Testis (tissue), 2 donors: ENCODE measurements at regions not wholly inside any gene's neighbourhood (a gene's known extent, or its start where the extent isn't known, plus 50 kb on each side); places are given as distances from the start of the nearest gene placed in this dataset.

Experiments
- DNase-seq: peaks from one replicate; pipeline ENCODE4 v3.0.0-alpha.2; 2019
- H3K27ac ChIP-seq, 2 donors: fragments of 200-600 bp; sonication (generic); one replicate each; pipeline ENCODE4 v1.5.1; 2019
- H3K27me3 ChIP-seq: fragments of 200-600 bp; sonication (generic); one replicate; pipeline ENCODE4 v1.5.1; 2019
- H3K36me3 ChIP-seq: fragments of 200-600 bp; sonication (generic); one replicate; pipeline ENCODE4 v1.5.1; 2017; ENCODE audit warnings: low read depth; ENCODE audit errors: missing control alignments
- H3K4me1 ChIP-seq: fragments of 200-600 bp; sonication (generic); one replicate; pipeline ENCODE4 v1.5.1; 2019
- H3K4me3 ChIP-seq, 2 donors: fragments of 200-600 bp; sonication (generic); one replicate each; pipeline ENCODE4 v1.5.1; 2017 to 2019
- H3K9me3 ChIP-seq: fragments of 200-600 bp; sonication (generic); one replicate; pipeline ENCODE4 v1.5.1; 2017
- POLR2A ChIP-seq: fragments of 450-650 bp; IDR thresholded peaks from one replicate; pipeline ENCODE4 v1.6.1; 2017; ENCODE audit warnings: antibody characterized with exemption, mild to moderate bottlenecking, moderate library complexity
- WGBS, 2 donors: methylation state at CpG; one replicate each; pipeline ENCODE4 v1.1.5; 2018; 5-methylcytosine and 5-hydroxymethylcytosine counted together
- intact Hi-C: fragments of 100-400 bp; cut with DNase I; formaldehyde crosslinking; loops from one replicate; pipeline ENCODE4 v1.15.1; 2023; ENCODE audit warnings: low total_unique reads
- TF ChIP-seq, protein P1 (sequence below), 3 experiments: fragments of 450-650 bp in 2 of 3; fragments of 200-600 bp in 1 of 3; sonication (generic) in 1 of 3; IDR thresholded peaks; one replicate each; pipeline ENCODE4 v1.5.1; 2016 to 2019; ENCODE audit warnings: antibody characterized with exemption in 3 of 3, mild to moderate bottlenecking in 2 of 3, moderate library complexity in 1 of 3

DNA sequence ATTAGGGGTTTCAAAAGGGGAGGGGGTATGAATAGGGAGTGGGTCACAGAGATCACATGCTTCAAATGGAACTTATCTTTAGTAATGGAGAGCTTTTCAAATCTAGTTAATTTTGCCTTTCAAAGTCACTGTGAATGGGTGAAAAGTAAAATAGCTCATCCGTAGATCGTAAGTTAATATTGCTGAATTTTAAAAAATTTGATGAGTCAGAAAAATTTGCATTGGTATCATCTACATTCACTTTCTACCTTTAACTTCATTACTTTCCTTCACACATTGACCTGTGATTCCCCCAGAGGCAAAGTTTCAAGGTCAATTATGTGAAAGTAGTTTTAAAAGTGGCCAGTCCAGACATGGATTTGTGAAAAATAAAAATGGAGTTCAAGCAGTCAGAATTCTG is 139.0 kb upstream of the SLC35B3 start:
- DNase-seq: no peak
- no peaks in the 10 kb centered on the region for H3K36me3 ChIP-seq
- intact Hi-C loops: no loop called here
- H3K4me1 ChIP-seq: no peaks in the 10 kb centered on the region
- no peaks in the 10 kb centered on the region for H3K27me3 ChIP-seq
- no peaks in the 10 kb centered on the region for H3K9me3 ChIP-seq
- H3K27ac ChIP-seq: no peak overlapping the region
- H3K4me3 ChIP-seq: no peak overlapping the region
- no peak for TF ChIP-seq POLR2A
- TF ChIP-seq, protein P1, sequence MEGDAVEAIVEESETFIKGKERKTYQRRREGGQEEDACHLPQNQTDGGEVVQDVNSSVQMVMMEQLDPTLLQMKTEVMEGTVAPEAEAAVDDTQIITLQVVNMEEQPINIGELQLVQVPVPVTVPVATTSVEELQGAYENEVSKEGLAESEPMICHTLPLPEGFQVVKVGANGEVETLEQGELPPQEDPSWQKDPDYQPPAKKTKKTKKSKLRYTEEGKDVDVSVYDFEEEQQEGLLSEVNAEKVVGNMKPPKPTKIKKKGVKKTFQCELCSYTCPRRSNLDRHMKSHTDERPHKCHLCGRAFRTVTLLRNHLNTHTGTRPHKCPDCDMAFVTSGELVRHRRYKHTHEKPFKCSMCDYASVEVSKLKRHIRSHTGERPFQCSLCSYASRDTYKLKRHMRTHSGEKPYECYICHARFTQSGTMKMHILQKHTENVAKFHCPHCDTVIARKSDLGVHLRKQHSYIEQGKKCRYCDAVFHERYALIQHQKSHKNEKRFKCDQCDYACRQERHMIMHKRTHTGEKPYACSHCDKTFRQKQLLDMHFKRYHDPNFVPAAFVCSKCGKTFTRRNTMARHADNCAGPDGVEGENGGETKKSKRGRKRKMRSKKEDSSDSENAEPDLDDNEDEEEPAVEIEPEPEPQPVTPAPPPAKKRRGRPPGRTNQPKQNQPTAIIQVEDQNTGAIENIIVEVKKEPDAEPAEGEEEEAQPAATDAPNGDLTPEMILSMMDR (IDR thresholded peaks at IDR 0.05): no peak
- 94 to 96% methylated on average over 2 of the region's 2 CpGs for WGBS, 2 donors

DNA sequence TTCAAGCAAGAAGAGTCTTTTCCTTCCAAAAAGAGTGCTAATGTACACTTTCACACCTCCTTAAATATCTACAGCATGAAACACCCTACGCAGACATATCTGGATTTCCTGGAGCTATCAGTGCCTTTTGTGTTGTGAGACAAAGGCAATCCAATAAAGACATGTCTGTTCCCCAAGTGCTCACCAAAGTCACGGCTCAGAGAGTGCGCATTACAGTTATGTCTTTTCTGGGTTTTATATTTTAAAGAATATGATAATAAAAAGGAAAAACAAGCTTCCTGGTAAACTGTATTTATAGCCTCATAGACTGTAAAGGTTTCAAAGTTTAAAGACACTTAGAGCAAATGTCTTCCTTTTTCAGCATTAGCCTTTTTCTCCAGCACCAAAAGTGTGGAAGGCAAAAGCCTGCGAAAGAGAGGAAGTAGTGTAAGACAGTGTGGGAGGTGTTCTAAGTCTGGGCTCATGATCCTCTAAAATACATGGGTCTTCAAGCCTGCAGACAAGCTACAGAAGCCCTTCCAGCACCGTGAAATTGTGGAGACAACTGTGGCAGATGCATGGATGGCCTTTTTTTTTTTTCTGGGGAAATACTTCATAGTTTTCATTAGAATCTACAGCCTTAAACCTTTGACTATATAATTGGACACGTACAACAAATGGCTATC is 135.0 kb upstream of the SLC35B3 start:
- Histone ChIP-seq H3K27ac (no peak overlapping the region), H3K4me3 (no peak overlapping the region), H3K27me3 (no peaks in the 10 kb centered on the region), H3K9me3 (no peaks in the 10 kb centered on the region), H3K4me1 (no peaks in the 10 kb centered on the region), H3K36me3 (no peaks in the 10 kb centered on the region)
- intact Hi-C loops: no loop called here
- whole genome bisulfite sequencing, 2 donors: 78 to 81% methylated on average over 6 of the region's 6 CpGs
- no peak for DNase-seq
- TF ChIP-seq, protein P1 (IDR thresholded peaks at IDR 0.05): no peak
- TF ChIP-seq POLR2A: no peak

DNA sequence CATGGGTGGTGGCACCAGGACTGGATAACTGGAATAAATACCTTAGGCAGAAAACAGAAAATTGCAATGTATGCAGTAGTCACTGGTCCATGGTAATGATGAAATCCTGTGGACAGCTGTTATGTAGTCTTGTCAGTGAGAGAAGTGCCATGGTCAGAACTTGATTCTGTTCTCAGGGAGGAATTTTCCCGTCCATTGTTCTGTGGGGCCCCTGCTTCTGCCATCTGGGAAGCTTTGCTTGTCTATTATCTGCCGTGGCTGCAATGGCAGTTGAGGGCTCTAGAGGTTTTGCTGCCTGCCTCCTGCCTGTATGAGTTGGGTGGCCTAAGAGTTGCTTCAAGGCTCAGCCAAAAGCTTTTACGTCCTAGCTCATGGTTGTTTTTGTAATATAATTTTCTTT is 126.8 kb upstream of the SLC35B3 start:
- Histone ChIP-seq H3K4me1 (no peaks in the 10 kb centered on the region), H3K4me3 (no peak overlapping the region), H3K27me3 (no peaks in the 10 kb centered on the region), H3K27ac (no peak overlapping the region), H3K9me3 (no peaks in the 10 kb centered on the region), H3K36me3 (no peaks in the 10 kb centered on the region)
- TF ChIP-seq, protein P1 (IDR thresholded peaks at IDR 0.05): no peak
- no peak for TF ChIP-seq POLR2A
- 70 to 89% methylated on average over 3 of the region's 3 CpGs for WGBS, 2 donors
- DNase-seq: no peak
- intact Hi-C loops: no loop called here

DNA sequence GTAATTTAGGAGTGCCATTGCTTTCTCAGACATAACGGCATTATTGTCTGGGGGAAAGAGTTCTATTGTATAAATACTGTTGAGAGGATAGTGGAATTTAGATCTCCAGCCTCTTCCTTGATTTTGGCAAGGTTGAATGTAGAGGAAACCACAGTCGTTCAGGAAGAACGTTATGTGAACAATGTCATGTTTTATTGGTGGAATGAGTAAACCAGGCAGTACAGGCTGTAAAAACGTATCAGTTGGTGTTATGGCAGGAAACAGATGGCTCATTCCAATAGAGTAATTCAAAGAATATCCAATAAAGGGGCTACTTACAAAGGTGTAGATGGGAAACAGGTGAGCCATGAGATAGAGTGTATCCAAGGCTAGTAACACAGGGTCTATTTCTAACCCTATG is 123.6 kb upstream of the SLC35B3 start:
- DNase-seq: no peak
- Histone ChIP-seq H3K36me3 (no peaks in the 10 kb centered on the region), H3K4me1 (no peaks in the 10 kb centered on the region), H3K27me3 (no peaks in the 10 kb centered on the region), H3K4me3 (no peak overlapping the region), H3K27ac (no peak overlapping the region), H3K9me3 (no peaks in the 10 kb centered on the region)
- 56 to 69% methylated on average over 4 of the region's 4 CpGs for WGBS, 2 donors
- intact Hi-C loops: no loop called here
- TF ChIP-seq POLR2A: no peak
- TF ChIP-seq, protein P1 (IDR thresholded peaks at IDR 0.05): no peak
